HepG2 (cell line): ENCODE measurements at regions not wholly inside any gene's neighbourhood (a gene's known extent, or its start where the extent isn't known, plus 50 kb on each side); places are given as distances from the start of the nearest gene placed in this dataset.

Experiments used
- ATAC-seq: fragments of 200-7000 bp; cut with Tn5 transposase; 3 replicates; pipeline ENCODE4 v1.9.1; 2020; ENCODE audit warnings: mild to moderate bottlenecking, moderate library complexity
- BruUV-seq: library from RNA; stranded (reverse); fragments of 400-500 nt; replicated peaks from 2 replicates; lab custom pipeline; 2021; lab: Mats Ljungman, UMichigan
- CTCF ChIA-PET: fragments of 300-600 bp; formaldehyde crosslinking; extraction: SDS; loops from one replicate; lab custom pipeline; 2021; ENCODE audit warnings: low total read pairs, inconsistent platforms, low intra/inter-chr PET ratio; lab: Yijun Ruan, JAX
- POLR2A ChIA-PET: fragments of 350-600 bp; sonication (Branson Sonifier 250); formaldehyde crosslinking; loops from one replicate; lab custom pipeline; 2020; ENCODE audit warnings: antibody characterized with exemption, inconsistent platforms; lab: Yijun Ruan, JAX
- DNase-seq: peaks from one replicate; pipeline ENCODE4 v3.0.0-alpha.2; 2015; ENCODE audit warnings: low spot score
- FAIRE-seq: peaks from 3 replicates; lab custom pipeline; 2011; peaks lifted over from hg19 to GRCh38; lab: Jason Lieb, UNC
- H2AFZ ChIP-seq: one replicate; pipeline ENCODE4 v1.6.1; 2011; ENCODE audit warnings: low read length, inconsistent platforms
- H3K27ac ChIP-seq: fragments of 300-600 bp; 3 replicates; pipeline ENCODE4 v1.8.0; 2011; ENCODE audit warnings: mixed run types, mild to moderate bottlenecking, mixed read lengths, low read length, inconsistent platforms; ENCODE audit not compliant: insufficient read depth; ENCODE audit errors: extremely low read length
- H3K27me3 ChIP-seq, 2 experiments: fragments of 200-600 bp in 1 of 2; 2 replicates in 1 of 2; 3 replicates in 1 of 2; pipeline versions ENCODE4 v1.6.0 to v1.8.0; 2011; ENCODE audit warnings: low read length in 2 of 2, mild to moderate bottlenecking in 2 of 2, moderate library complexity in 2 of 2, inconsistent platforms in 1 of 2; ENCODE audit not compliant: insufficient read depth in 2 of 2, control insufficient read depth in 1 of 2
- H3K36me3 ChIP-seq, 2 experiments: fragments of 200-600 bp in 1 of 2; replicated peaks in 1 of 2; 2 replicates in 1 of 2; 3 replicates in 1 of 2; pipeline versions ENCODE4 v1.5.1 to v1.8.0; 2011; ENCODE audit warnings: low read length in 2 of 2, inconsistent platforms in 1 of 2; ENCODE audit not compliant: insufficient read depth in 2 of 2, control insufficient read depth in 1 of 2
- H3K4me1 ChIP-seq: 2 replicates; pipeline ENCODE4 v1.5.1; 2012; ENCODE audit warnings: low read length, inconsistent platforms; ENCODE audit not compliant: insufficient read depth
- H3K4me2 ChIP-seq: 2 replicates; pipeline ENCODE4 v1.6.0; 2011; ENCODE audit warnings: low read depth, low read length, inconsistent platforms
- H3K4me3 ChIP-seq, 3 experiments: fragments of 200-600 bp in 1 of 3; sonication (generic), shearing (Covaris generic) in 1 of 3; replicated peaks in 1 of 3; 2 replicates each; pipeline ENCODE4 v1.5.1; 2011 to 2016; ENCODE audit warnings: low read length in 3 of 3, inconsistent platforms in 2 of 3, low read depth in 2 of 3, mild to moderate bottlenecking in 2 of 3, control low read depth in 1 of 3, mixed read lengths in 1 of 3; ENCODE audit not compliant: insufficient read depth in 1 of 3
- H3K79me2 ChIP-seq: one replicate; pipeline ENCODE4 v1.6.1; 2011; ENCODE audit warnings: low read length, inconsistent platforms; ENCODE audit not compliant: insufficient read depth
- H3K9ac ChIP-seq: 2 replicates; pipeline ENCODE4 v1.6.0; 2011; ENCODE audit warnings: mild to moderate bottlenecking, low read depth, low read length, inconsistent platforms; ENCODE audit not compliant: insufficient read depth
- H3K9me3 ChIP-seq: 2 replicates; pipeline ENCODE4 v1.5.1; 2012; ENCODE audit warnings: mild to moderate bottlenecking, low read length
- H4K20me1 ChIP-seq: 2 replicates; pipeline ENCODE4 v1.6.0; 2011; ENCODE audit warnings: inconsistent platforms, mild to moderate bottlenecking, low read length, moderate library complexity; ENCODE audit not compliant: insufficient read depth
- HNF4G ChIP-seq, 2 experiments: sonication (generic) in 1 of 2; formaldehyde crosslinking in 1 of 2; IDR thresholded peaks; 2 replicates each; pipeline versions ENCODE4 v1.4.0 to v1.6.1; 2011 to 2020; ENCODE audit warnings: borderline replicate concordance in 2 of 2, low read depth in 2 of 2, mild to moderate bottlenecking in 2 of 2, low read length in 1 of 2, missing genetic modification reagents in 1 of 2, moderate library complexity in 1 of 2
- MED1 ChIP-seq: sonication (generic); formaldehyde crosslinking; IDR thresholded peaks from 2 replicates; pipeline ENCODE4 v1.4.0; 2020; ENCODE audit warnings: missing genetic modification reagents
- TBL1XR1 ChIP-seq: fragments of 150-350 bp; IDR thresholded peaks from 2 replicates; pipeline ENCODE4 v1.6.1; 2014; ENCODE audit warnings: borderline replicate concordance, low read length; ENCODE audit not compliant: partially characterized antibody
- UBTF ChIP-seq: sonication (generic); formaldehyde crosslinking; IDR thresholded peaks from 2 replicates; pipeline ENCODE4 v1.4.0; 2020; ENCODE audit warnings: mild to moderate bottlenecking, missing genetic modification reagents
- ZNF280D ChIP-seq: sonication (generic); formaldehyde crosslinking; IDR thresholded peaks from 2 replicates; pipeline ENCODE4 v1.5.1; 2020; ENCODE audit warnings: mild to moderate bottlenecking, missing genetic modification reagents
- ZNF407 ChIP-seq: sonication (generic); formaldehyde crosslinking; IDR thresholded peaks from one replicate; pipeline ENCODE4 v1.5.1; 2020; ENCODE audit warnings: mild to moderate bottlenecking, missing genetic modification reagents; ENCODE audit errors: not compliant biosample characterization
- ZNF607 ChIP-seq: sonication (generic); formaldehyde crosslinking; IDR thresholded peaks from 2 replicates; pipeline ENCODE4 v1.5.1; 2020; ENCODE audit warnings: missing genetic modification reagents, mild to moderate bottlenecking, borderline replicate concordance
- ZNF879 ChIP-seq: sonication (generic); formaldehyde crosslinking; IDR thresholded peaks from 2 replicates; pipeline ENCODE4 v1.8.1; 2023; ENCODE audit warnings: missing genetic modification reagents
- ZNF891 ChIP-seq: sonication (generic); formaldehyde crosslinking; IDR thresholded peaks from 2 replicates; pipeline ENCODE4 v1.5.0; 2020; ENCODE audit warnings: mild to moderate bottlenecking, missing genetic modification reagents
- WGBS: methylation state at CpG from one replicate; pipeline ENCODE4 v1.1.6; 2017; ENCODE audit warnings: low lambda C conversion rate; 5-methylcytosine and 5-hydroxymethylcytosine counted together
- in situ Hi-C: cut with HindIII; loops from 2 replicates; pipeline ENCODE4 v1.10.0; 2017; ENCODE audit warnings: low pct_unique_long_range_greater_than_20kb; ENCODE audit not compliant: extremely low pct_ligation_motif_present
- intact Hi-C: fragments of 100-400 bp; cut with micrococcal nuclease; formaldehyde crosslinking; loops from one replicate; pipeline ENCODE4 v1.10.0; 2022; ENCODE audit not compliant: unreplicated experiment

- TF ChIP-seq ZNF280D (CRISPR knock-in tag) = no peak
- TF ChIP-seq, all 625 proteins: peak for 0
Measured at GRCh38 chr6:147779624-147780023, 271.1 kb downstream of the SAMD5 start (continued).

GRCh38 chr6:147782302-147782701 is 273.8 kb downstream of the SAMD5 start:
- intact Hi-C loops = no loop called here
- ATAC-seq (no peak), DNase-seq (no peak), FAIRE-seq (no peak)
- H3K9me3 ChIP-seq = no peaks in the 10 kb centered on the region
- H3K79me2 ChIP-seq = no peaks in the 10 kb centered on the region
- no peak overlapping the region for H3K9ac ChIP-seq
- CTCF ChIA-PET = no interaction called here
- no peak overlapping the region for H3K4me2 ChIP-seq
- H3K27ac ChIP-seq = no peak overlapping the region
- WGBS = 48% methylated on average over 3 of the region's 3 CpGs
- H3K27me3 ChIP-seq = peaks cover 0 to 2% of the 10 kb centered on the region in 2 experiments; a peak in 1 of 5 replicates
- H3K4me3 ChIP-seq = no peak overlapping the region
- no TSS peak for BruUV-seq
- no peaks in the 10 kb centered on the region for H3K36me3 ChIP-seq
- no peaks in the 10 kb centered on the region for H4K20me1 ChIP-seq
- H3K4me1 ChIP-seq = no peaks in the 10 kb centered on the region
- H2AFZ ChIP-seq = no peak overlapping the region
- POLR2A ChIA-PET = no interaction called here
- in situ Hi-C loops = no loop called here
- no peak for TF ChIP-seq ZNF407 (CRISPR knock-in tag)
- no peak for TF ChIP-seq MED1 (CRISPR knock-in tag)
- no peak for TF ChIP-seq ZNF879 (CRISPR knock-in tag)
- TF ChIP-seq ZNF891 (CRISPR knock-in tag) = no peak
- TF ChIP-seq ZNF607 (CRISPR knock-in tag) = no peak
- no peak for TF ChIP-seq HNF4G (IDR thresholded peaks at IDR 0.05; ENCODE audit: borderline replicate concordance, low read depth, low read length)
- TF ChIP-seq HNF4G (CRISPR knock-in tag; IDR thresholded peaks at IDR 0.05; ENCODE audit: borderline replicate concordance, low read depth) = no peak
- TF ChIP-seq TBL1XR1 = no peak
- no peak for TF ChIP-seq UBTF (CRISPR knock-in tag)
